Spinal cord (tissue), 9 donors: ENCODE measurements at regions not wholly inside any gene's neighbourhood (a gene's known extent, or its start where the extent isn't known, plus 50 kb on each side); places are given as distances from the start of the nearest gene placed in this dataset.

ENCODE experiments used
- DNase-seq, 6 donors: peaks; one replicate each; pipeline versions ENCODE4 v3.0.0 to v3.0.0-alpha.2; 2013 to 2015; ENCODE audit warnings: low spot score in 6 of 6, low read depth in 4 of 6
- H3K27ac ChIP-seq: one replicate; pipeline ENCODE4 v1.5.1; 2013; ENCODE audit warnings: low read depth, low read length, control low read depth
- H3K27me3 ChIP-seq: one replicate; pipeline ENCODE4 v1.6.1; 2013; ENCODE audit warnings: low read length; ENCODE audit not compliant: control insufficient read depth, insufficient read depth
- H3K36me3 ChIP-seq: one replicate; pipeline ENCODE4 v1.6.1; 2013; ENCODE audit warnings: low read length; ENCODE audit not compliant: control insufficient read depth, insufficient read depth
- H3K4me1 ChIP-seq: one replicate; pipeline ENCODE4 v1.6.1; 2013; ENCODE audit warnings: low read length; ENCODE audit not compliant: control insufficient read depth, insufficient read depth
- H3K4me3 ChIP-seq: one replicate; pipeline ENCODE4 v1.5.1; 2013; ENCODE audit warnings: low read depth, low read length, control low read depth
- H3K9me3 ChIP-seq: one replicate; pipeline ENCODE4 v1.6.1; 2013; ENCODE audit warnings: low read length; ENCODE audit not compliant: control insufficient read depth, insufficient read depth
- WGBS: methylation state at CpG from one replicate; pipeline ENCODE4 v1.1.5; 2013; ENCODE audit warnings: missing lambda C conversion rate; ENCODE audit not compliant: insufficient coverage; 5-methylcytosine and 5-hydroxymethylcytosine counted together
- donor health status: healthy.

DNA sequence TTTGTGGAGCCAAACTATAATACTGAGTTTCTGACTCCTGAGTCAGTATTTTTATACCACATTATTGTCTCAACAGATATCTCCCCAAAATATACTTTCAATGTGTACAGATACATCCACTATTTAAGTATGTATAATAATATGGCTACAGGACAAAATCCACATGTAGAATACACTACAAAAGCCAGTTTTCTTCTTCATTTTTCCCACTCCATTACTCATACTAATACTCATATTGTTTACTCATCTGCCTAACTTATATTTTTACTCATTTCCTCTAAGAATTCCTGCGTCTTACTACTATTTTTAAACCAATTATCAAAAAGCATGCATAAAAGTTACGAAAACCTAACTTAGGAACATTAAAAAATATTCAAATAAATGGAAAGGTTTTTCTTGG, 440.8 kb downstream of the ZNF385D start:
- H3K4me3 ChIP-seq = no peak overlapping the region
- H3K4me1 ChIP-seq = no peaks in the 10 kb centered on the region
- WGBS = no CpG with 5 or more reads among the region's 2 CpGs
- H3K27me3 ChIP-seq = no peaks in the 10 kb centered on the region
- no peaks in the 10 kb centered on the region for H3K36me3 ChIP-seq
- DNase-seq = no peak
- no peaks in the 10 kb centered on the region for H3K9me3 ChIP-seq
- no peak overlapping the region for H3K27ac ChIP-seq

DNA sequence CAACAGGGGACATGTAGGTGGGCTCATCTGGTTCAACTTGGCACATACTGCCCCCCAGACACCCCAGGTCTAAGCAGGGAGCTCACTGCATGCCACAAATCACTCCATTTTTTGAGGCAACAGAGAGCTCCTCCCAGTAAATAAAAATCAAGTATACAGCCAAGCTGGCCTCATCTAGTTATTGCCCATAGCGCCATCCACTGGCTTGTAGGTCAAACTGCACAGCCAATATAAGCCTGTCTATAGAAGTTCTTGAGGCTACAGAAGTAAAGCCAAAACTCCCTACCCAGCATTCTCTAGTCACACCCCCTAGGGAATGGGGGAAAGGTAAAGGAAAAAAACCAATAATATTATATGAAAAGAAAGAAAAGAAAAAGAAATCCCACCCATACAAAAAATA, 453.7 kb downstream of the ZNF385D start:
- no CpG with 5 or more reads among the region's 1 CpG for WGBS
- H3K4me3 ChIP-seq = no peak overlapping the region
- DNase-seq = no peak
- H3K36me3 ChIP-seq = no peaks in the 10 kb centered on the region
- H3K9me3 ChIP-seq = peaks cover under 1% of the 10 kb centered on the region
- H3K27ac ChIP-seq = no peak overlapping the region
- no peaks in the 10 kb centered on the region for H3K4me1 ChIP-seq
- H3K27me3 ChIP-seq = no peaks in the 10 kb centered on the region

- H3K9me3 ChIP-seq = no peaks in the 10 kb centered on the region
Observed at GRCh38 chr3:21294768-21295167, 456.2 kb downstream of the ZNF385D start.

DNA sequence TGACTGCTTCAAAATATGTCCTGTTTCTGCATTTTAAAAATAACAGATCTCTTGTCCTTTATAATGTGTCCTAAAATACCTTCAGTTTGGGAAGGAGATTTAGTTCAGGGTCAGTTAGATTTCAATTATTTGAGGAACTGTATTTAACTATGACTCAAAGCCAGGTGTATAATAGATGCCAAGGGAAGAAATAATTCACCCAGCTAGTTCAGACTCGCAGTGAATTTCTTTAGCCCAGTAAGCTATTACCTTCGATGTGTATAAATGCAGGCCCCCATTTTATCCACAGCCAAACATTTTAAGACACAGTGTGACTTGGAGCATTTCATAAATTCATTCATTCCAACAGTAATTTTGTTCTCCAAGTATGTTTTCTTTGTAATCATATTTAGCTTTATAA, 458.0 kb downstream of the ZNF385D start:
- Histone ChIP-seq H3K27me3 (no peaks in the 10 kb centered on the region), H3K36me3 (no peaks in the 10 kb centered on the region), H3K4me3 (no peak overlapping the region), H3K9me3 (no peaks in the 10 kb centered on the region), H3K27ac (no peak overlapping the region), H3K4me1 (no peaks in the 10 kb centered on the region)
- peak in 1 of 6 donors; percentile 15 for DNase-seq
- WGBS = 100% methylated on average over 1 of the region's 2 CpGs

More at GRCh38 chr3:21294768-21295167, 456.2 kb downstream of the ZNF385D start:
- Histone ChIP-seq H3K27ac (no peak overlapping the region), H3K4me1 (no peaks in the 10 kb centered on the region), H3K27me3 (no peaks in the 10 kb centered on the region), H3K36me3 (no peaks in the 10 kb centered on the region), H3K4me3 (no peak overlapping the region)
- DNase-seq = no peak

- no peaks in the 10 kb centered on the region for H3K4me1 ChIP-seq
- WGBS = no CpG with 5 or more reads among the region's 1 CpG
- H3K36me3 ChIP-seq = no peaks in the 10 kb centered on the region
- no peak for DNase-seq
- no peak overlapping the region for H3K4me3 ChIP-seq
- no peak overlapping the region for H3K27ac ChIP-seq
- no peaks in the 10 kb centered on the region for H3K27me3 ChIP-seq
- no peaks in the 10 kb centered on the region for H3K9me3 ChIP-seq
Observed at GRCh38 chr3:21290557-21290956, 460.5 kb downstream of the ZNF385D start.

GRCh38 chr3:21274079-21274571, 476.9 kb downstream of the ZNF385D start:
- Histone ChIP-seq H3K4me3 (no peak overlapping the region), H3K4me1 (no peaks in the 10 kb centered on the region), H3K27me3 (no peaks in the 10 kb centered on the region), H3K9me3 (no peaks in the 10 kb centered on the region), H3K36me3 (no peaks in the 10 kb centered on the region), H3K27ac (no peak overlapping the region)
- DNase-seq = peak in 1 of 6 donors; percentile 10
- WGBS = no CpG with 5 or more reads among the region's 2 CpGs

DNA sequence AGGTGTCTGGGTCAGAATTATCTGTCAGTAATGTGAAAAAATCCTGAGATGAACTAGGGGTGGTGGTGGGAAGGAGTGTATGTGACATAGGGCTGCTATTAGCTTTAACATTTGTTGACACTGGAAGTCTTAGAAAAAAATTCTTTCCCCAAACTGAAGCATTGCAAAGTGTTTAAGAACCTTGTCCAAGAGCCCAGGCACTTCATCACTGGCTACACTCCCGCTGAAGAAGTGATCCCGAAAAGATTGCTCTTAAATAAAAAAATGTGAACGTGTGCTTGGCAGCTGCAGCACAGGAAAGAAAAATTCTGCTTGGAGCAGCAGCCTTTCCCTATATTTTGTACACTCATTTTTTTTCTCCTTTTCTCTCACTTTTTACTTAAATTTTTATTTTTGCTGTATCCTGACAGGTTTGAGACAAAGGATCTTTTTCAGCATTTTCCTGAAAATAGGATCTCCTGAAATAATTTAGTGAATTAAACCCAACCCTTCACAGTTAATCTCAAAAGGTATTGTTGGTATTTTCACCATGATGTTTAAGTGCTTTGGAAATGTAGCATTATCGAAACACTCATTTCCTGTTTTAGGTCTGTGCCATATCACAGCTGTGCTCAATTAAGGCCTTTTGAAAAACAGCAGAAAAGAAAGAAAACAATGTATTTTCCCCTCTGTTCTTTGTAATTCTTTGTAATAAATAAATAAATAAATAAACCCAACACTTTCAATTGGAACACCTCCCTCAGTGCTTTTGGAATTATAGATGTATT, 477.6 kb downstream of the ZNF385D start:
- Histone ChIP-seq H3K36me3 (no peaks in the 10 kb centered on the region), H3K27ac (no peak overlapping the region), H3K4me3 (no peak overlapping the region), H3K9me3 (no peaks in the 10 kb centered on the region), H3K4me1 (no peaks in the 10 kb centered on the region), H3K27me3 (no peaks in the 10 kb centered on the region)
- WGBS = 80% methylated on average over 1 of the region's 4 CpGs
- peak in 2 of 6 donors; percentile 36 to 46 for DNase-seq

GRCh38 chr3:21271606-21272016, 479.4 kb downstream of the ZNF385D start:
- WGBS = 92% methylated on average over 19 of the region's 19 CpGs
- Histone ChIP-seq H3K27me3 (no peaks in the 10 kb centered on the region), H3K4me1 (no peaks in the 10 kb centered on the region), H3K27ac (no peak overlapping the region), H3K4me3 (no peak overlapping the region), H3K36me3 (no peaks in the 10 kb centered on the region), H3K9me3 (no peaks in the 10 kb centered on the region)
- no peak for DNase-seq

DNA sequence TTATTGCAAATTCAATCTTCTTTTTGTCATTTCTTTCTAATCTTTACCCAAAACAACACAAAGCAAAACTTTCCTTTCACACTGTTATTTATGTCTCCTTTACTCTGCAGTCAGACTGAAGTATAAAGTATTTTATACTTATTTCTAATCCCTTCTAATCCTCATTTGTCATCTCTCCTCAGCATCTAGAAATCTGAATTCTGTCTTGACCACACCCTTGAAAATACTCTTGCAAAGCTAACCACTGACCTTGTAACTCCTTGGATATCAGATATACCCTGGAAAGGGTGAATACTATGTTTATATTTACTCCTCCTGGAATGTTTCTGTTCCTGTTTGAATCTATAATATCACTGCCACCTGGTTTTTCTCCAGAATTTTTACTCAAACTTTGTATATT, 481.1 kb downstream of the ZNF385D start:
- H3K4me1 ChIP-seq = no peaks in the 10 kb centered on the region
- H3K9me3 ChIP-seq = no peaks in the 10 kb centered on the region
- no peak overlapping the region for H3K27ac ChIP-seq
- DNase-seq = no peak
- no peak overlapping the region for H3K4me3 ChIP-seq
- H3K27me3 ChIP-seq = no peaks in the 10 kb centered on the region
- no peaks in the 10 kb centered on the region for H3K36me3 ChIP-seq

- Histone ChIP-seq H3K36me3 (no peaks in the 10 kb centered on the region), H3K27ac (no peak overlapping the region), H3K9me3 (no peaks in the 10 kb centered on the region), H3K4me3 (no peak overlapping the region), H3K4me1 (no peaks in the 10 kb centered on the region), H3K27me3 (no peaks in the 10 kb centered on the region)
- no peak for DNase-seq
- 71% methylated on average over 1 of the region's 5 CpGs for WGBS
Observed at GRCh38 chr3:21260507-21260906, 490.5 kb downstream of the ZNF385D start.
